Spleen (tissue), 7 donors: ENCODE measurements at regions not wholly inside any gene's neighbourhood (a gene's known extent, or its start where the extent isn't known, plus 50 kb on each side); places are given as distances from the start of the nearest gene placed in this dataset.

Experiments
- POLR2A ChIP-seq, 3 donors: fragments of 450-650 bp; IDR thresholded peaks; one replicate each; pipeline ENCODE4 v1.5.1; 2017; ENCODE audit warnings: antibody characterized with exemption in 3 of 3, mild to moderate bottlenecking in 1 of 3
- POLR2AphosphoS5 ChIP-seq, 3 donors: sonication (generic); formaldehyde crosslinking; IDR thresholded peaks; one replicate each; pipeline ENCODE4 v1.5.1; 2017; ENCODE audit warnings: antibody characterized with exemption in 3 of 3
- TF ChIP-seq, protein P1 (sequence below), 11 experiments: fragments of 200-600 bp in 7 of 11; fragments of 450-650 bp in 4 of 11; sonication (generic) in 4 of 11; IDR thresholded peaks in 8 of 11; conservative IDR thresholded peaks in 3 of 11; 1 replicate in 7 of 11; 2 replicates in 4 of 11; pipeline versions ENCODE4 v1.4.0 to v1.8.0; 2016 to 2021; ENCODE audit warnings: antibody characterized with exemption in 11 of 11, inconsistent platforms in 4 of 11, mild to moderate bottlenecking in 1 of 11
- donor health status: DM: no; HTN: no; CAD: no; lungs with moderate emphysema.
- donor health status: DM: no; HTN: no; CAD: no.
- donor health status: DM: no; HTN: no; CAD: no.

DNA sequence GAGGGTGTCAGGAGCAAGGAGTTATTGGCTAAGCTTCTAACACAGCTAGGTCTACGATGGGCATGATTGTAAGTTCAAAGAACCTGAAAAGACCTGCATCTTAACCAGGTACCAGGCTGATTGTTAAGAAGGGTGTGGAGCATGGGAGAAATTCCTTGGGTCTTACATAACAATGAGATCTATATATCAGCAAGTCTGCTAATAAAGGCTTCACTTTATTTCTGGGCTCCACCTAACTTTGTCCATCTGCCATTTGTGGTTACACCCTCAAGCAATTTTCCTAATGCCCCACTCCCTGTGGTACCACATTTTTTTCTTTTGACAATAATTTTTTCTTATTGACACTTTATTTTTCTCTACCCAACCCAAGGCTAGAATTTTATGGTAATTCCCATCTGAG, 223.5 kb upstream of the JAG1 start:
- TF ChIP-seq POLR2A (IDR thresholded peaks at IDR 0.05): no peak
- TF ChIP-seq POLR2AphosphoS5 (IDR thresholded peaks at IDR 0.05): no peak
- TF ChIP-seq, protein P1, sequence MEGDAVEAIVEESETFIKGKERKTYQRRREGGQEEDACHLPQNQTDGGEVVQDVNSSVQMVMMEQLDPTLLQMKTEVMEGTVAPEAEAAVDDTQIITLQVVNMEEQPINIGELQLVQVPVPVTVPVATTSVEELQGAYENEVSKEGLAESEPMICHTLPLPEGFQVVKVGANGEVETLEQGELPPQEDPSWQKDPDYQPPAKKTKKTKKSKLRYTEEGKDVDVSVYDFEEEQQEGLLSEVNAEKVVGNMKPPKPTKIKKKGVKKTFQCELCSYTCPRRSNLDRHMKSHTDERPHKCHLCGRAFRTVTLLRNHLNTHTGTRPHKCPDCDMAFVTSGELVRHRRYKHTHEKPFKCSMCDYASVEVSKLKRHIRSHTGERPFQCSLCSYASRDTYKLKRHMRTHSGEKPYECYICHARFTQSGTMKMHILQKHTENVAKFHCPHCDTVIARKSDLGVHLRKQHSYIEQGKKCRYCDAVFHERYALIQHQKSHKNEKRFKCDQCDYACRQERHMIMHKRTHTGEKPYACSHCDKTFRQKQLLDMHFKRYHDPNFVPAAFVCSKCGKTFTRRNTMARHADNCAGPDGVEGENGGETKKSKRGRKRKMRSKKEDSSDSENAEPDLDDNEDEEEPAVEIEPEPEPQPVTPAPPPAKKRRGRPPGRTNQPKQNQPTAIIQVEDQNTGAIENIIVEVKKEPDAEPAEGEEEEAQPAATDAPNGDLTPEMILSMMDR (IDR thresholded peaks at IDR 0.05 in 8 of 11, conservative IDR thresholded peaks at IDR 0.05 in 3 of 11): no peak
